Thoracic aorta (tissue), 2 donors: ENCODE measurements at regions not wholly inside any gene's neighbourhood (a gene's known extent, or its start where the extent isn't known, plus 50 kb on each side); places are given as distances from the start of the nearest gene placed in this dataset.

Experiments
- ATAC-seq: fragments of 150-250 bp; one replicate; pipeline ENCODE4 v1.8.0; 2017; ENCODE audit warnings: low read depth; ENCODE audit not compliant: insufficient number of reproducible peaks, low FRiP score
- DNase-seq: peaks from one replicate; pipeline ENCODE4 v3.0.0-alpha.2; 2020; ENCODE audit warnings: low spot score
- H3K27ac ChIP-seq, 2 donors: fragments of 200-600 bp; sonication (generic); 1 replicate in 1 of 2; 2 replicates in 1 of 2; pipeline ENCODE4 v1.5.1; 2016; ENCODE audit warnings: mild to moderate bottlenecking in 2 of 2, moderate library complexity in 2 of 2
- H3K27me3 ChIP-seq: fragments of 200-600 bp; sonication (generic); replicated peaks from 2 replicates; pipeline ENCODE4 v1.6.0; 2016; ENCODE audit warnings: mild to moderate bottlenecking; ENCODE audit not compliant: insufficient read depth
- H3K36me3 ChIP-seq: fragments of 200-600 bp; sonication (generic); one replicate; pipeline ENCODE4 v1.5.1; 2016
- H3K4me1 ChIP-seq, 2 donors: fragments of 200-600 bp; sonication (generic); 1 replicate in 1 of 2; 2 replicates in 1 of 2; pipeline versions ENCODE4 v1.5.1 to v1.6.0; 2016; ENCODE audit warnings: low read depth in 2 of 2, mild to moderate bottlenecking in 1 of 2; ENCODE audit not compliant: control insufficient read depth in 1 of 2
- H3K4me3 ChIP-seq: fragments of 200-600 bp; sonication (generic); 2 replicates; pipeline ENCODE4 v1.5.1; 2016; ENCODE audit warnings: mild to moderate bottlenecking
- H3K9me3 ChIP-seq: fragments of 200-600 bp; sonication (generic); 2 replicates; pipeline ENCODE4 v1.5.1; 2016
- CTCF ChIP-seq: fragments of 200-600 bp; sonication (generic); IDR thresholded peaks from one replicate; pipeline ENCODE4 v1.5.1; 2019; ENCODE audit warnings: antibody characterized with exemption

GRCh38 chr7:96599288-96599936 lies 110.2 kb downstream of the SEM1 start:
- H3K4me1 ChIP-seq: no peaks in the 10 kb centered on the region
- TF ChIP-seq CTCF: no peak
- no peaks in the 10 kb centered on the region for H3K9me3 ChIP-seq
- DNase-seq (no peak), ATAC-seq (no peak)
- no peak overlapping the region for H3K27ac ChIP-seq
- H3K36me3 ChIP-seq: no peaks in the 10 kb centered on the region
- no peaks in the 10 kb centered on the region for H3K27me3 ChIP-seq
- H3K4me3 ChIP-seq: no peak overlapping the region

- no peaks in the 10 kb centered on the region for H3K4me1 ChIP-seq
- no peak overlapping the region for H3K27ac ChIP-seq
- H3K36me3 ChIP-seq: no peaks in the 10 kb centered on the region
- ATAC-seq (no peak), DNase-seq (no peak)
- TF ChIP-seq CTCF: no peak
- H3K27me3 ChIP-seq: no peaks in the 10 kb centered on the region
- H3K4me3 ChIP-seq: no peak overlapping the region
- no peaks in the 10 kb centered on the region for H3K9me3 ChIP-seq
Observed at GRCh38 chr7:96598421-96598820, 111.2 kb downstream of the SEM1 start.

DNA sequence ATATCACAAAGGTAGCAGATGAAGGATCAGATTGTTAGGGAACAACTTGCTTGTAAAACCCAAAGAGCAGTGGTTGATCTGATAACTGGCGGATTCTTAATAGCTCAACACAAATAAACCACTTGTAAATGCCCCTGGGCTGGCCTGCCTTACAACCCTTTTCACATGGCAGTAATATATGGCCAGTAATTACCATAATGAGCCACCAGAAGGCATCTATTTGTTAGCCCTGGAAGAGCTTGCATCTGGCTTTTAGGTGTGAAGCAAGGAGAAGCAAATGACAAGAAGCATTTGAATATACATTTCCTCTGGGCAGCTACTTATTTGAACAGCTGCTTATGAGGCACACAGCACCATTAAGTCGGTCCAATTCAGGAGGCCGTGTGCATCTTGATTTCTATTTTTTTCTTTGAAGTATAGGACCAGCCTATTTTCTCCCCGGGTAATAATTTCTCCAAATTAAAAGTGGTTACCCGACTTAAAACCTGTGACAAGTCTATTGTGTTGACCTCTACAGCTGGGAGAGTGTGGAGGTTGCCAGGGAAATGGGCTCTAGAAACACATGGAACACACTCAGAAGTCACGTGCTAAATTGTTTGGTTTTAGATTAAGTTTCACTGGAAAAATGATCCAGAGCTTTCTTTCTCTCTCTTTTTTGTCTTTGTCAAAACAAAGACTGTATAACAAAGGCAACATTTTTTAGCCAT lies 113.4 kb downstream of the SEM1 start:
- H3K27ac ChIP-seq: no peak overlapping the region
- no peak for TF ChIP-seq CTCF
- no peak for ATAC-seq

GRCh38 chr7:96591900-96592676 lies 117.6 kb downstream of the SEM1 start:
- Histone ChIP-seq H3K9me3 (no peaks in the 10 kb centered on the region), H3K27me3 (no peaks in the 10 kb centered on the region), H3K4me3 (no peak overlapping the region), H3K36me3 (no peaks in the 10 kb centered on the region), H3K27ac (no peak overlapping the region), H3K4me1 (no peaks in the 10 kb centered on the region)
- DNase-seq (no peak), ATAC-seq (no peak)
- TF ChIP-seq CTCF: no peak

More for the DNA sequence above, 113.4 kb downstream of the SEM1 start:
- Histone ChIP-seq H3K36me3 (no peaks in the 10 kb centered on the region), H3K4me1 (no peaks in the 10 kb centered on the region), H3K9me3 (no peaks in the 10 kb centered on the region), H3K27me3 (no peaks in the 10 kb centered on the region), H3K4me3 (no peak overlapping the region)
- no peak for DNase-seq

DNA sequence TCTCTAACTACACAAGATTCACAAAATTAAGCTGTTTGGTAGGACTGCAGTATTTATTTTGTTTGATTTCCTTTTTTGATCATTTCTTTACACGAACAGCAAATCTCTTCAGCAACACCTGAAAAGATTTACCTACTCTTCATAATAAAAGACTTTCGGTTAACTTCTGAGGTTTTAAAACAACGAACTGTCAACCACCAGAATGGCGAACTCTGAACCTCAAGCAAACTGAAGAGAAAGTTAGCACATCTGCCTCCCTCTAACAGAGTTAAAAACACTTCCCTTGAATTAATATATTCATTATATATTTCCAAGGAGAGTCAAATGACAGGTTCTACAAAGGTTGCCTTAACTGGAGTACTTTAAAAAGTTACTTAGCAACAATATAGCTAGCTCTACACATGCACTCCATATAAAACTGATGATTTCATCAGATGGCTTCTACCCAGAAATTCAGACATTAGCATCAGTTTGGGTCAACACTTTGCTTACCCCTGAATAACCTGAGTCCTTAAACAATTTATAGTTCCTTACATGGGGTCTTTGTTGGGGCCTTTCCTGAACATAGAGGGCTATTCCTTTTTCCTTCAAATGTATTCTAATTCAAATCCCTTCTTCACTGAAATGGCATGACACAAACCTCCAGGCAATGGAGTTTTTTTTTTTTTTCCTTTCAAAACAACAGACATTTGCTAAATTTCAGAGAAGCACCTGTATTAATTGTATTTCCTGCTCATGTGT lies 118.3 kb downstream of the SEM1 start:
- ATAC-seq (no peak), DNase-seq (no peak)
- TF ChIP-seq CTCF: no peak
- Histone ChIP-seq H3K27ac (no peak overlapping the region), H3K27me3 (no peaks in the 10 kb centered on the region), H3K4me1 (no peaks in the 10 kb centered on the region), H3K9me3 (no peaks in the 10 kb centered on the region), H3K4me3 (no peak overlapping the region), H3K36me3 (no peaks in the 10 kb centered on the region)
